ENCODE measurements at regions not wholly inside any gene's neighbourhood (a gene's known extent, or its start where the extent isn't known, plus 50 kb on each side); places are given as distances from the start of the nearest gene placed in this dataset.

- no peak overlapping the region for H2BK5ac ChIP-seq (ENCODE audit: low read depth, low read length, poor library complexity, severe bottlenecking)
- H3K4me2 ChIP-seq (ENCODE audit: low read length, poor library complexity, severe bottlenecking): no peak overlapping the region
- no peak overlapping the region for H3K4me3 ChIP-seq (ENCODE audit: insufficient read depth in 1 of 2, low read depth in 1 of 2, low read length in 2 of 2)
- 95% methylated on average over 2 of the region's 3 CpGs for WGBS
- no peak overlapping the region for H3K18ac ChIP-seq (ENCODE audit: low read depth in 1 of 2, low read length in 2 of 2)
- H3K23ac ChIP-seq (ENCODE audit: low read length in 2 of 2): no peak overlapping the region
- H3K9me3 ChIP-seq (ENCODE audit: control insufficient read depth, low read length): no peaks in the 10 kb centered on the region
- DNase-seq: no peak
- no peaks in the 10 kb centered on the region for H3K36me3 ChIP-seq (ENCODE audit: control insufficient read depth in 1 of 2, insufficient read depth in 2 of 2, low read depth in 1 of 2, low read length in 2 of 2)
- H3K4ac ChIP-seq (ENCODE audit: low read depth in 1 of 2, low read length in 2 of 2): no peak overlapping the region
- no peak overlapping the region for H2AK5ac ChIP-seq (ENCODE audit: low read length, severe bottlenecking)
- H2BK120ac ChIP-seq (ENCODE audit: low read depth, low read length): no peak overlapping the region
- no peak overlapping the region for H2BK15ac ChIP-seq (ENCODE audit: low read depth, poor library complexity, severe bottlenecking)
- H3K4me1 ChIP-seq (ENCODE audit: control insufficient read depth, insufficient read depth, low read depth, low read length): no peaks in the 10 kb centered on the region
- peaks cover 0 to 5% of the 10 kb centered on the region in 2 experiments for H3K27me3 ChIP-seq (ENCODE audit: control insufficient read depth in 1 of 2, insufficient read depth in 1 of 2, low read length in 2 of 2)
- no peak overlapping the region for H3K27ac ChIP-seq (ENCODE audit: low read length, poor library complexity, severe bottlenecking)
- no peak overlapping the region for H3K14ac ChIP-seq (ENCODE audit: low read length in 2 of 2)
- H4K8ac ChIP-seq (ENCODE audit: low read length): no peak overlapping the region
- H2BK12ac ChIP-seq (ENCODE audit: low read length in 2 of 2): no peak overlapping the region
- no peak overlapping the region for H2AFZ ChIP-seq (ENCODE audit: low read depth, low read length)
- H3K9ac ChIP-seq (ENCODE audit: low read length): no peak overlapping the region
- H3K79me1 ChIP-seq (replicated peaks; ENCODE audit: low read length, poor library complexity, severe bottlenecking): no peaks in the 10 kb centered on the region
- H4K91ac ChIP-seq (ENCODE audit: low read length): no peak overlapping the region
Measured at GRCh38 chr1:67491280-67491679, 61.1 kb upstream of the SERBP1 start.

GRCh38 chr1:67493148-67493547, 62.9 kb upstream of the SERBP1 start:
- H3K23ac ChIP-seq (ENCODE audit: low read length in 2 of 2): no peak overlapping the region
- no peak overlapping the region for H4K8ac ChIP-seq (ENCODE audit: low read length)
- no peak overlapping the region for H2BK120ac ChIP-seq (ENCODE audit: low read depth, low read length)
- H3K4me3 ChIP-seq (ENCODE audit: insufficient read depth in 1 of 2, low read depth in 1 of 2, low read length in 2 of 2): no peak overlapping the region
- no peak overlapping the region for H2BK12ac ChIP-seq (ENCODE audit: low read length in 2 of 2)
- H2AK5ac ChIP-seq (ENCODE audit: low read length, severe bottlenecking): no peak overlapping the region
- WGBS: 79% methylated on average over 2 of the region's 2 CpGs
- DNase-seq: no peak
- H2AFZ ChIP-seq (ENCODE audit: low read depth, low read length): no peak overlapping the region
- H3K79me1 ChIP-seq (replicated peaks; ENCODE audit: low read length, poor library complexity, severe bottlenecking): no peaks in the 10 kb centered on the region
- H2BK15ac ChIP-seq (ENCODE audit: low read depth, poor library complexity, severe bottlenecking): no peak overlapping the region
- no peaks in the 10 kb centered on the region for H3K4me1 ChIP-seq (ENCODE audit: control insufficient read depth, insufficient read depth, low read depth, low read length)
- no peaks in the 10 kb centered on the region for H3K36me3 ChIP-seq (ENCODE audit: control insufficient read depth in 1 of 2, insufficient read depth in 2 of 2, low read depth in 1 of 2, low read length in 2 of 2)
- no peak overlapping the region for H3K9ac ChIP-seq (ENCODE audit: low read length)
- H3K4ac ChIP-seq (ENCODE audit: low read depth in 1 of 2, low read length in 2 of 2): no peak overlapping the region
- H3K14ac ChIP-seq (ENCODE audit: low read length in 2 of 2): no peak overlapping the region
- no peak overlapping the region for H3K4me2 ChIP-seq (ENCODE audit: low read length, poor library complexity, severe bottlenecking)
- H3K27me3 ChIP-seq (ENCODE audit: control insufficient read depth in 1 of 2, insufficient read depth in 1 of 2, low read length in 2 of 2): peaks cover 0 to 5% of the 10 kb centered on the region in 2 experiments
- no peaks in the 10 kb centered on the region for H3K9me3 ChIP-seq (ENCODE audit: control insufficient read depth, low read length)
- no peak overlapping the region for H4K91ac ChIP-seq (ENCODE audit: low read length)
- no peak overlapping the region for H3K27ac ChIP-seq (ENCODE audit: low read length, poor library complexity, severe bottlenecking)
- H3K18ac ChIP-seq (ENCODE audit: low read depth in 1 of 2, low read length in 2 of 2): no peak overlapping the region
- no peak overlapping the region for H2BK5ac ChIP-seq (ENCODE audit: low read depth, low read length, poor library complexity, severe bottlenecking)

- whole genome bisulfite sequencing: 88% methylated on average over 5 of the region's 6 CpGs
- no peak overlapping the region for H3K4me2 ChIP-seq (ENCODE audit: low read length, poor library complexity, severe bottlenecking)
- no peaks in the 10 kb centered on the region for H3K4me1 ChIP-seq (ENCODE audit: control insufficient read depth, insufficient read depth, low read depth, low read length)
- H3K14ac ChIP-seq (ENCODE audit: low read length in 2 of 2): no peak overlapping the region
- H2BK15ac ChIP-seq (ENCODE audit: low read depth, poor library complexity, severe bottlenecking): no peak overlapping the region
- no peak overlapping the region for H2AK5ac ChIP-seq (ENCODE audit: low read length, severe bottlenecking)
- no peak overlapping the region for H2AFZ ChIP-seq (ENCODE audit: low read depth, low read length)
- H3K23ac ChIP-seq (ENCODE audit: low read length in 2 of 2): no peak overlapping the region
- no peak overlapping the region for H2BK12ac ChIP-seq (ENCODE audit: low read length in 2 of 2)
- H3K9ac ChIP-seq (ENCODE audit: low read length): no peak overlapping the region
- H2BK5ac ChIP-seq (ENCODE audit: low read depth, low read length, poor library complexity, severe bottlenecking): no peak overlapping the region
- DNase-seq: no peak
- H3K9me3 ChIP-seq (ENCODE audit: control insufficient read depth, low read length): no peaks in the 10 kb centered on the region
- H3K27ac ChIP-seq (ENCODE audit: low read length, poor library complexity, severe bottlenecking): no peak overlapping the region
- H3K27me3 ChIP-seq (ENCODE audit: control insufficient read depth in 1 of 2, insufficient read depth in 1 of 2, low read length in 2 of 2): peaks cover 0 to 5% of the 10 kb centered on the region in 2 experiments
- no peaks in the 10 kb centered on the region for H3K79me1 ChIP-seq (replicated peaks; ENCODE audit: low read length, poor library complexity, severe bottlenecking)
- no peak overlapping the region for H3K4me3 ChIP-seq (ENCODE audit: insufficient read depth in 1 of 2, low read depth in 1 of 2, low read length in 2 of 2)
- H4K91ac ChIP-seq (ENCODE audit: low read length): no peak overlapping the region
- no peaks in the 10 kb centered on the region for H3K36me3 ChIP-seq (ENCODE audit: control insufficient read depth in 1 of 2, insufficient read depth in 2 of 2, low read depth in 1 of 2, low read length in 2 of 2)
- H4K8ac ChIP-seq (ENCODE audit: low read length): no peak overlapping the region
- no peak overlapping the region for H2BK120ac ChIP-seq (ENCODE audit: low read depth, low read length)
- no peak overlapping the region for H3K18ac ChIP-seq (ENCODE audit: low read depth in 1 of 2, low read length in 2 of 2)
- no peak overlapping the region for H3K4ac ChIP-seq (ENCODE audit: low read depth in 1 of 2, low read length in 2 of 2)
Measured at GRCh38 chr1:67495327-67495726, 65.1 kb upstream of the SERBP1 start.

- 84% methylated on average over 9 of the region's 9 CpGs for WGBS
- H4K8ac ChIP-seq (ENCODE audit: low read length): no peak overlapping the region
- H2BK12ac ChIP-seq (ENCODE audit: low read length in 2 of 2): no peak overlapping the region
- peaks cover 3% of the 10 kb centered on the region in 2 experiments for H3K27me3 ChIP-seq (ENCODE audit: control insufficient read depth in 1 of 2, insufficient read depth in 1 of 2, low read length in 2 of 2)
- H3K27ac ChIP-seq (ENCODE audit: low read length, poor library complexity, severe bottlenecking): no peak overlapping the region
- H3K9ac ChIP-seq (ENCODE audit: low read length): no peak overlapping the region
- H3K4me3 ChIP-seq (ENCODE audit: insufficient read depth in 1 of 2, low read depth in 1 of 2, low read length in 2 of 2): no peak overlapping the region
- peaks cover 2% of the 10 kb centered on the region for H3K4me1 ChIP-seq (ENCODE audit: control insufficient read depth, insufficient read depth, low read depth, low read length)
- H3K4ac ChIP-seq (ENCODE audit: low read depth in 1 of 2, low read length in 2 of 2): no peak overlapping the region
- no peak overlapping the region for H2AFZ ChIP-seq (ENCODE audit: low read depth, low read length)
- H3K79me1 ChIP-seq (replicated peaks; ENCODE audit: low read length, poor library complexity, severe bottlenecking): no peaks in the 10 kb centered on the region
- H3K4me2 ChIP-seq (ENCODE audit: low read length, poor library complexity, severe bottlenecking): no peak overlapping the region
- H2BK15ac ChIP-seq (ENCODE audit: low read depth, poor library complexity, severe bottlenecking): no peak overlapping the region
- no peak overlapping the region for H3K14ac ChIP-seq (ENCODE audit: low read length in 2 of 2)
- H2BK5ac ChIP-seq (ENCODE audit: low read depth, low read length, poor library complexity, severe bottlenecking): no peak overlapping the region
- no peak overlapping the region for H3K23ac ChIP-seq (ENCODE audit: low read length in 2 of 2)
- H3K36me3 ChIP-seq (ENCODE audit: control insufficient read depth in 1 of 2, insufficient read depth in 2 of 2, low read depth in 1 of 2, low read length in 2 of 2): no peaks in the 10 kb centered on the region
- H2BK120ac ChIP-seq (ENCODE audit: low read depth, low read length): no peak overlapping the region
- H2AK5ac ChIP-seq (ENCODE audit: low read length, severe bottlenecking): no peak overlapping the region
- no peak for DNase-seq
- no peak overlapping the region for H4K91ac ChIP-seq (ENCODE audit: low read length)
- no peak overlapping the region for H3K18ac ChIP-seq (ENCODE audit: low read depth in 1 of 2, low read length in 2 of 2)
- no peaks in the 10 kb centered on the region for H3K9me3 ChIP-seq (ENCODE audit: control insufficient read depth, low read length)
Measured at GRCh38 chr1:67496329-67496728, 66.1 kb upstream of the SERBP1 start.

Data from mesenchymal stem cell (in vitro differentiated cells and primary cell).